GM21723 (cell line): ENCODE measurements at regions not wholly inside any gene's neighbourhood (a gene's known extent, or its start where the extent isn't known, plus 50 kb on each side); places are given as distances from the start of the nearest gene placed in this dataset.

Experiments used
- ATAC-seq: cut with Tn5 transposase; IDR thresholded peaks from one replicate; pipeline ENCODE4 v1.9.1; 2021; ENCODE audit warnings: mild to moderate bottlenecking, moderate library complexity; ENCODE audit not compliant: unreplicated experiment

DNA sequence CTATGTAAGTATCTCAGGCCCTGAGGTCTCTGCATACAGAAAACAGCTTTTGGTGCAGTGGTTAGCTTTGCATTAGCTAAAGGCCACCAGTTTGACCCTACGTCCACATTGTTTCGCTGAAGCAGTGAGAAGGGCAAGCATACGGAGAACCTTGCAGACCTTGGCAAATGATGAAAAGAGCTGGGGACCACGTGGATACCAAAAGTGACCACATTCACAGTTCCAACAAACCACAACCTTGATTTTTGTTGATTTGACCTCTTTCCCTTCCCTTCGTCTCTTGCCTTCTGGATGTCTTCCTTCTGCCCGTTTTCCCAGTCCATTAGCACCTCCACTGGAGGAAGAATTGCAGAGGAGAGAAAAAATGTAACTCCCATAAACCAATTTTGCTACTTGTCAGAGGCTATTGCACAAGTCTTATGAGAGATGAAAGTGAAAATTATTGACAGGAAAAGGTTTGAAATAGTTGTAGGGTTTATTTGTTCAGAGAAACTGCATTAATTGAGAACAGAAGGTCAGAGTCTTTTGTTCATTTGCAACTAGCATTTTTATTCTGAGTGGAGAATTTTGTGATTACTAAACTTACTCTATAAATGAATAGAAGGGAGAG, 293.9 kb upstream of the HTR2A start:
- ATAC-seq = no peak

DNA sequence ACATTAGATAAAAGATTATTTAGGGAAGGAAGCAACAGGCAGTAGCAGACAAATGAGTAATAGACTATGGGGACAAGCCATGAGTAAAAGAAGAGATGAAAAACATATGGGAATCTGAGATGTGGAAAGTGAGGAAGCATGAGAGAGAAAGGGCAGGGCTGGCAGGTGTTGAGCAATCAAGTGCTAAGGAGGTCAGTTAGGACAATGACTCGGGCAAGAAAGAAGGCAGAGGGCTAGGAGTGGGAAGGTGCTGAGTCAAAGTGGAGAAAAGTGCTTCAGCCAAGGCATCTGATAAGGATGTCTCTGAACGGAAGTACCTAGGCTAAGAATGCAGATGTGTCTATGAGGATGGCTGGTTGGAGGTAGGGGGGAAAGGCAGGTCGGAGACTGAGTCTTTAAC, 291.9 kb upstream of the HTR2A start:
- ATAC-seq = no peak

DNA sequence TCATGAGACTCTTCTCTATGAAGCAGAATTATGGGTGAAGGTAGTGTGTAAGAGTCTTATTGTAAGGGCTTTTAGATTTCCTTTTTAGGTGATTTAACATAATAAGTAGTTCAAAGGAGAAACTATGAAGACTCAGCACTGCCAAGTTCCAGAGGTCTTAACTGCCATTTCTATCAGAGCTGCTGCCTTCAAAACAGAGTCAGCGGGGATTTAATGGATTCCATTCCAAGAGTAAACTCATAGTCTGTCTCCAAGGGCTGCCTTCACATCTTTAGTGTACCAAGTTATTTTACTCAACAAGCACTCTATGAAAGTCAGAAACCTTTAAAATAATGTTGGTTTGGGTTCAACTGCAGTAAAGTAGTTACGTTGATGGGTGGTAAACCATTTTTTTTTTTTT, 289.6 kb upstream of the HTR2A start:
- ATAC-seq = no peak

DNA sequence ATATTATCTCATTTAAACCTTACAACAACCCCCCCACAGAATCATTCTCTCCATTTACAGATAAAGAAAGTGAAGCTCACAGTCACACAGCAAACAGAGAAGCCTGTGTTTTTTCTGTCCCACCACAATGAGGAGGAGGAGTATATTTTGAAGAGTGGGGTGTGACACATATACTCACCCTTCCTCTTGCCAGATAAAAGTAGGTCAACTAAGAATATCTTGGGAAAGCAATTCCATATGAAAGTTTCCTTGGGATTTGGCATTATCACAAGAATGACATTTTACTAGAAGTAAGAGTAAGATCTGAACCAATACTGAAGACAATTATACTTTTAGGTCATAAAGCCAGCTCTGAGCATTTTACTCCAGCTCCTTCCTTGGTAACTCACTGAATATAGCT, 287.5 kb upstream of the HTR2A start:
- no peak for ATAC-seq

DNA sequence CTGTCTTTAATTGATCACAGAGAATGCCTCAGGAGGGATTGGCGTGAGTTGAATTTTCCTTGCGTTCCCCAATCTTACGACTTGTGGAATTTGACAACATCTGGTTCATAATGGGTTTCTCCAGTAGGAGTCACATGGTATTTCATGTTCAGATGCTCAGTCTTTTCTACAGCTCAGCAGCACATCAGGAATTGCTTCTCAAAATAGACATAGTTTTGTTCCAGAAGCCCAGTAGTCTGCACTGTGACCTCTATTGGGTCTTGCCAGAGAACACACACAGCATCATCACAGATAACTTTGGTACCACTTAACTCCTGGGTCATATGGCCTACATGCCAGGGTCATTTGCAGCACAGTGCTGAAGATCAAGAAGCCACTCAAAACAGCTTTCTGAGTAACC, 282.5 kb upstream of the HTR2A start:
- no peak for ATAC-seq

DNA sequence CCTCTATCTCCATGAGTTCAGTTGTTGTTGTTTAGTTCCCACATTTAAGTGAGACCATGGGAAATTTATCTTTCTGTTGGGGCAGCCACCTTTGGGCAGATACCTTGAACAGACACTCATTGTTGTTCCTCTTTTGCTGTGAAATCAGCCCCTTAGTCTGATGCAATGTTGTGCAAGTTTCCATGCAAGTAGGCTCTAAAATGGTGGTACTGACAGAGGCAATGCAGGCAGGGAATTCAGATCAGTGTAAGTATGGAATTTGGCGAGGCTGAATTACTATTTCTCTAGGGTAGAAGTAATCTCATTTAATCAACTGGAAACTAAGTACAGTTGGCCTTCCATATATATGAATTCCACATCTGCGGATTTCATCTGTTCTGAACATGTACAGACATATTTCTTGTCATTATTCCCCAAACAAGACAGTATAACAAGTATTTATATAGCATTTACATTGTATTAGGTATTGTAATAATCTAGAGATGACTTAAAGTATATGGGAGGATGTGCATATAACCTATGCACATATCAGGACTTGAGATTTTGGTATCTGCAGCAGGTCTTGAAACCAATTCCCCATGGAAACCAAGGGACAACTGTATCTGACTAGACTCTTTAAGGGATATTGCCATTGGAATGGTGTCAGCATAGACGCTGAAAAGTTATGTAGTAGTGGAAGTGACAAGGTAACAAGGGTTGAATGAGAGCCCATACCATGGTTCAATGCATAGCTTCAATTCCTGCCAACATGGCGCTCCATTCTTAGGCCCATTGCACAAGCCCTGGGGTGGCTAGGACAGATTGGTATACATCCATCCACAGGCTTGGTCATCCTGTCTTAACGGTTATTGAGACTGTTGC, 281.5 kb upstream of the HTR2A start:
- no peak for ATAC-seq

DNA sequence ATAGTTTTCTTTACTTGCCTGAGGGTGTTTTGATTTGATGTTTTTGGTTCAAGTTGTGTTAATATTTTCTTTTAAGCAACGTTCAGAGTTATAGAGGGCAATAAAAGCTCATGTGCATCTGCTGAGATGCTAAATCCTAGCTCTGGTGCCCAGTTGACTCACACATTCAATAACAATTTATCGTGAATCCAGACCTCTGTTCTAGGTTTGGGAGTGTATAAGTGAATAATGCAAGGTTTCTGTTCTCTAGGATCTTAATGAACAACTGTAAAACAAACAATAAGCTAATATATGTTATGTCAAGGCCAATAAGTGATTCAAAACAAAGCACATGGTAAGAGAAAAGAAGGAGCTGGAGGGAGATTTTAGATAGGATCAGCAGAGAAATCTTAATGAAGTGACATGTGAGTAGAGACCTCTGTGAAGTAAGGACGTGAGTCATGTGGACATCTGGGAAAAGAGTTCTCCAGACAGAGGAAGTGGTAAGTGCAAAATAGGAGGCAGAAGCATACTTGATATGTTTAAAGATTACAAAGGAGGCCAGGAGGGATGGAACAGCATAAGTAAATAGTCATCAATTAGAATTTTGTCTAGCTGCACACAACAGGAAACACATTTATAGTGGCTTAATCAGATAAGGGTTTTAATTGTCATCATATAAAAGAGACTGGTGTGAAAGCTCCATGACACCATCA, 278.5 kb upstream of the HTR2A start:
- no peak for ATAC-seq

DNA sequence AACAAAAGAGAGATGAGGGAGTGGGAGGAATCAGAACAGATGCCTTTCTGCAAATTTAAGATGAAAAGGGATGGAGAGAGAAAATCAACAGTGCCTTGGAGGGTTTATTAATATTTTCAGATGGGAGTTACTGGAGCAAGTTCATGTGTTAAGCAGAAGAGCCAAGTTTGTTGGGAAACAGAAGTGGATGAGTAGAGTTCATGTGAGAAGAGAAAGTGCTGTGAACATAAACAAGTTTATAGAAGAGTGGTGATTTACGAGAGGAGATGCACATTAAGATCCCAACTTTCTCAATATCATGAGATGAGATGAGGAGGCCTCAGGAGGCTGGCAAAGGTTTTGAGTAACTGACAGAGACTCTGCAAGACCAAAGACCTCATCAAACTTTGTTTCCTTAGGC, 274.1 kb upstream of the HTR2A start:
- ATAC-seq = no peak

DNA sequence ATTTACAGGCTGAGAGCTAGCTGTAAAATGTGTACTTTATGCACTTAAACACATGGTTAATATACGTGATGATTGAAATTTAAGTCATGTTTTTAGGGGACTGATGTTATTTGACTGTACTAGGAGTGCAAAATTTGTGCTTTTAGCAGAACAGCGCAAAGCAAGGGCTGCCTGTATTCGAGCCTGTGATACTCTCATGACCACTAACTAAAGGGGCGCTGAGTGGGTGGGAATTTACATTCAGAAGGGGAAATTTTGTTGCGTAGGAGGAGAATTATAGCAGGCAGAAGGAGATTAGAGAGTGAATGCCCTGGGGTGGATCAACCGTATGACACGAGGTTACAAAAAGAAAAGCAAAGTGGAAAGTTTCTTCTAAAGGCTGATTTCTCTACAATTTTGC, 271.8 kb upstream of the HTR2A start:
- ATAC-seq = no peak

DNA sequence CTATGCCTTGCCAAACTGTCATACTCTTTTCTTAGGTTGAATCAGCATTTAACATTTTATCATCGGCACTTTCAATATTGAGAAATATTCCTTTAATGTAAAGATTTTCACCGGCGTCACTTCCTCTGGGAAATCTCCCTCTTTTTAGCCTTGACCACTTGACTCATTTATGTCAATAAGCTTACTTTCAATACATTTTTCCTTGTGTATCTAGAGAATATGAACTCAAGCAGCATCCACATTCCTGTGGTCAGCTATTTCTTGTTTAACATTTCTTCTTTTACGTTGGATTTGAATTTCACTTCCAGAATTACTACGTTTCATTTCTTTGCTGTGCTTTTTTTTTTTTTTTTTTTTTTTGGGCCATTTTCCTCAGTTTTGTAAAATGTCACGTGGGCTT, 271.2 kb upstream of the HTR2A start:
- no peak for ATAC-seq

DNA sequence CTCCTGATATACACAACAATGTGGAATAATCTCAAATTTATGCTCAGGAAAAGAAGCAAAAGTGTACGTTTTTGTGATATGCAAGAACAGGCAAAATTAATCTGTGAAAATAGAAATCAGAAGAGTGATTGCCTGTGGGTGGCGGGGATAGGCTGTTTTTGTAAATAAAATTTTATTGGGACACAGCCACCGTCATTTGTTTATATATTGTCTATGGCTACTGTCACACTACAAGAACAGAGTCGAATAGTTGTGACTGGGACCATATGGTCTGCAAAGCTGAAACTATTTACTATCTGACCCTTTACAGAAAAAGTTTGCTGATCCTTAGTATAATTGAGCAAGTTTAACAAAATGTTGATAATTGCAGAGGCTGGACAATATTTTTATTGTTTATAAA, 269.5 kb upstream of the HTR2A start:
- ATAC-seq = no peak

DNA sequence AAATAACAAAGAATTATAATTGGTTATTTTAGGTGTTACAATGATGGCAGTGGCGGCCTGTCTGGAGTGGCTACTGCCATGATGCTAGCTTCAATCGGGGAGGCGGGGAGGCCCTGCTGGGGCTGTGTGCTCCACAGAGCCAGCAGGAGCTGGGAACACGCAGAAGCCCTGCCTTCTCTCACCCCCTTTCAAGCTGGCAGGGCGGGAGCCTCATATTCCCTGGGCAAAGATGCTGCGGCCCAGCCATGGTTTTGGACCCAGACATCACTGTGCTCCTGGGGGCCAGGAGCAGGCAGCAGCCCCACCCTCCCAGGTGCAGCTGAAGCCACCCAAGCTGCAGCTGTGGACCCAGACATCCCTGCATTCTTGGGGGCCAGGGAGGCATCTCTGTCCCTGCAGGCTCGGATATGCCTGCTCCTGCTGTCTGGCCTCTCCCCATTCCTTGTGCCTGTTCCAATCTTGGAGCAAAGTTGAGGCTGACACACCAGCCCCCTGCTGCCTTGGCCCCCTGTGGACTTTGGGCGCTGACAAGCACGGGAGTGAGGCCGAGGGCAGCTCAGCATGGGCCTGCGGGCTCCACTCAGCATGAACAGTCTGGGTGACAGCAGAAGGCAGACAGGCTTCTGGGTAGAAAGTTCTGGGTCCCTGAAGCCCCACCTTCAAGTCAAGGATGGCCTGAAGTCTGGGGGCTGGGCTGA, 263.1 kb upstream of the HTR2A start:
- no peak for ATAC-seq

DNA sequence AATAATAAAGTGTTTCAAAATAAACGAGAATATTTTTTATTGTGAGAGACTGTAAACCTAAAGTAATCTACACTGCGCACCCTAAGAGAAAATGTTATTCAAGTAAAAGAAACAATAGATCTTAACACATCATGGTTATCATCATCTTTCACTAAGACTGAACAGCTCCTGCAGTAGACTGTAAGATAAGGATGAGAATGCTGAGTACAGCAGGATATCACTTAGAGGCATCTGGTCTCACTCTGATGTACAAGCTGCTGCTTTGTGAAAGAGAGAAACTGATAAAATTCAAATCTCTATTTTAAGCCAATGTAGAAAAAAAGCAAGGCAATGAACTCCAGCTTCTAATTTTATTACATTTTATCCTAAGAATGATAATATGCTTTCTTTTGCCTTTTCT, 261.7 kb upstream of the HTR2A start:
- ATAC-seq = no peak

DNA sequence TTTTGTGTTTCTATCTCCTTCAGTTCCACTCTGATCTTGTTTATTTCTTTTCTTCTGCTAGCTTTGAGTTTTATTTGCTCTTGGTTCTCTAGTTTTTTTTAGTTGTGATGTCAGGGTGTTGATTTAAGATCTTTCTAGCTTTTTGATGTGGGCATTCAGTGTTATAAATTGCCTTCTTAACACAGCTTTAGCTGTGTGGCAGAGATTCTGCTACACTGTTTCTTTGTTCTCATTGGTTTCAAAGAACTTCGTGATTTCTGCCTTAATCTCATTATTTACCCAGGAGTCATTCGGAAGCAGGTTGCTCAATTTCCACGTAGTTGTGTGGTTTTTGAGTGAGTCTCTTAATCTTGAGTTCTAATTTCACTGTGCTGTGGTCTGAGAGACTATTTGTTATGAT, 251.7 kb upstream of the HTR2A start:
- ATAC-seq = no peak

DNA sequence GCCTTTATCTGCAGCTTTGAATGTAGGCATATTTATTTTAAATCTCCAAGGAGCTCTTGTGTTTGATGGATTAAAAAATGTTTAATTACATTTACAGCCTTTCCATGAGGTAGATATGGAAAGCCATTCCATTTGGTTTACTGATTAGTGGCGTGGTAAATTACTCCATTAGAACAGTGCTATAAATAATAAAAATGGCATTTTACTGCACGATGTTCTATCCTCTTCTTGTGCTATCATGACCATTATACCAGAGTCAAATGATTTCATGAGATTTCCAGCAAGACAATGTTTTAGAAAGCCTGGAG, 250.9 kb upstream of the HTR2A start:
- no peak for ATAC-seq

DNA sequence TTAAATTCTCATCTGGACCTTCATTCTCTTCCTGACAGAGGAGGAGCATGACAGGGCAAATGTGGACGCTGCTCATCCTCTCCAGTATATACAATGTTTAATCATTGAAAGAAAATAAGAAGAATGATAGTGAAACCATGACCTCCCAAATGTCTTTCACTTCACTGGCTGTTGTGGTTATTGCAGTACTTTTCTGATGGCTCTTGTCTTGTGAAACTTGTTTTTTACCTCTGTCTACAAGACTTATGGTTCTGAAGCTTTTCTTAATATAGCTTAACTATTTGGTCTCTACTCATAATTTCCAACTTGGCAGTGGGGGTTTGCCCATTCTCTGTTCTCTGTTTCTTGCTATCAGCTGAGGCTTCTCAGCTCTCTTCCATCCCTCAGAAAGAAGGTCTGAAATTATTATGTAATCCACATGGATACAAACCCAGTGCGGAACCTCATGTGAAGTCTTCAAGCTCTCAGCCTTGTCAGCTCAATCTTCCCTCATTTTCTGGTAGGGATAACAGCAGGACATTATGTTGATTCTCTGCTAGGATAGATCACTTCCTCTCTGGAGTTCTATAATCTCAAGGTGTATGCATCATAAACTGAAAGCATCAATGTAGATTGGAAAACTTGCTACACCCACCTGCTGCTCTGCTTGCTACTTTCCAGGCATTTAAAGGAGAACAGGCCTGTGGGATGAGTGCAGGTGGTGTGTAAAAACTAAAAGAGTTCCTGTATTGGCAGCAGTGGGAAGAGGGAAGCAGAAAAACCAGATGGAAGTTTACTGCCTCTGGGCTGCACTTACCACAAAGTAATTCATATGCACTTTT, 250.3 kb upstream of the HTR2A start:
- ATAC-seq = peak; percentile 96

DNA sequence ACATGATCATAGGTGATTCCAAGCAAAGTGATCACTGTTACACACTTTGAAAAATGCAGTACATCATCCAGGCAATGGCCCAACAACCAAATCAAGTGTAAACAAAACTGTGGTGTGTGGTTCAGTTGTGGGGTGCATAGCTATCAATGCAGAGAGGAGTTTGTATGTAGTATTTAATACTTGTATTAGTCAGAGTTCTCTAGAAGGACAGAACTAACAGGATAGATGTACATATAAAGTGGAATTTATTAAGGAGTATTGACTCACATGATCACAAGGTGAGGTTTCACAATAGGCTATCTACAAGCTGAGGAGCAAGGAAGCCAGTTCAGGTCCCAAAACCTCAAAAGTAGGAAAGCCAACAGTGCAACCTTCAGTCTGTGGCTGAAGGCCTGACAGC, 249.3 kb upstream of the HTR2A start:
- ATAC-seq = no peak

DNA sequence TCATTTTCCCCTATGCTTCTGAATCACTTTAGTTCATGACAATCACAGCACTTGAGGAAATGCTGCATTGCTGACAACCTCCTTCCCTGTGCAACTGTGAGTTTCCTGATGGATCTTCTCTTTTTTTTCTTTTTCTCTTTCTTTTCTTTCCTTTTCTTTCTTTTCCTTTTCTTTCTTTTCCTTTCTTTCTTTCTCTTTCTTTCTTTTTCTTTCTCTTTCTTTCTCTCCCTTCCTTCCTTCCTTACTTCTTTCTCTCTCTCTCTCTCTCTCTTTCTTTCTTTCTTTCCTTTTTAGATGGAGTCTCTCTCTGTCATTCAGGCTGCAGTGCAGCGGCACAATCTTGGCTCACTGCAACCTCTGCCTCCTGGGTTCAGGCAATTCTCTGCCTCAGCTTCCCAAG, 247.9 kb upstream of the HTR2A start:
- no peak for ATAC-seq

DNA sequence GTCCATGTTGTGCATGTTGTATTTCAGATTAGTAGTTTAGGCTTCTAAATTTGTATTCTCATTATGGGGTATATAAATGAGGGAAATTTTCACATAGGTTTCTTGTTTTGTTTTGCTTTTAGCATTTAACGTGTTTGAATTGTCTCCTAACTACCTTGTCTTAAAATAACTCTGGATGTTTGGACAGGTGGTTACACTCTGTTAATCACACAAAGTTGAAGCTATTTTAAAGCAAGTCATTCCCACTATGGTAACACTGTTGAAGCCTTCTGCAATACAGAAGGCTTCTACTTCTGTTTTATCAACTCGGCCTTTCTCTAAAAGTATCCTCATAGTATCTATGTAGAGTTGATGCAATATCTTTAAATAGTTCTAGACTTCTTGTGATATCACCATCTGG, 245.3 kb upstream of the HTR2A start:
- ATAC-seq = no peak

DNA sequence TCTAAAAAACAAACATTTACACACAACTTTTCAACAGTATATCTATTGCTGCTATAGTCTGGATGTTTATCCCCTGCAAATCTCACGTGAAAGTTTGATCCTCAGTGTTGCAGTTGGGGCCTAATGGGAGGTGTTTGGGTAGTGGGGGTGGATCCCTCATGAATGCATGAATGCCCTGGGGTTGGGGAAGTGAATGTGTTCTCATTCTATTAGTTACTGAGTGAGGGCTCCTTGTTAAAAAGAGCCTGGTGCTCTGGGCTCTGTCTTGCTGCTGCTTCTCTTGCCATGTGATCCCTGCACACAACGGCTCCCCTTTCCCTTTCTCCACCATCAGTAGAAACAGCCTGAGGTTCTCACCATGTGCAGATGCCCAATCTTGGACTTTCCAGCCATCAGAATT, 242.7 kb upstream of the HTR2A start:
- no peak for ATAC-seq

DNA sequence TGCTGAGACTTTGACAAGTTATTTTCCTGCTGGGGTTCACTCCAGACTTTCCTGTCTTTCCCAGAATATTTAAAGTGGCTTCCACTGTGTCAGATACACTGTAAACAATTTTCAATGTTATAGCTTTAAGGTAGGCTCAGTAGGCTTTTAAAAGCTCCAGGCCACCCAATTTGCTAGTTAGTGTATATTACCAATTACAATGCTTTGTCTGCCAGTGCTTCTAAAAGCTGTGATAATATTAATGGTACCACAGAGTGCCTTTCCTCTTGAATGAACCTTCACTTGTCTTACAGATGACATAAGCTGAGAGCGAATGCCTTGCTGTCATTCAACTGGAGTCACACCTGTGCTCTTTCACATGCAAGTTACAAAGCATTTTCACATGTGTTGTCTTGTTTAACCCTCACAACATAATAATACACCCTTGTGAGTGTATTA, 239.7 kb upstream of the HTR2A start:
- no peak for ATAC-seq
